Stomach (tissue), 4 donors: ENCODE measurements at regions not wholly inside any gene's neighbourhood (a gene's known extent, or its start where the extent isn't known, plus 50 kb on each side); places are given as distances from the start of the nearest gene placed in this dataset.

Experiments used
- CTCF ChIP-seq, 7 experiments: fragments of 450-650 bp in 4 of 7; fragments of 200-600 bp in 3 of 7; sonication (generic) in 3 of 7; IDR thresholded peaks; one replicate each; pipeline ENCODE4 v1.5.1; 2016 to 2019; ENCODE audit warnings: antibody characterized with exemption in 7 of 7, control low read depth in 2 of 7, mild to moderate bottlenecking in 1 of 7
- EP300 ChIP-seq: sonication (generic); formaldehyde crosslinking; IDR thresholded peaks from one replicate; pipeline ENCODE4 v1.6.1; 2017; ENCODE audit warnings: antibody characterized with exemption
- POLR2A ChIP-seq, 4 donors: fragments of 450-650 bp; IDR thresholded peaks; one replicate each; pipeline ENCODE4 v1.6.1; 2016; ENCODE audit warnings: antibody characterized with exemption in 4 of 4, control low read depth in 2 of 4, mild to moderate bottlenecking in 1 of 4, moderate library complexity in 1 of 4
- POLR2AphosphoS5 ChIP-seq, 3 donors: sonication (generic); formaldehyde crosslinking; IDR thresholded peaks; one replicate each; pipeline ENCODE4 v1.6.1; 2016; ENCODE audit warnings: antibody characterized with exemption in 3 of 3

DNA sequence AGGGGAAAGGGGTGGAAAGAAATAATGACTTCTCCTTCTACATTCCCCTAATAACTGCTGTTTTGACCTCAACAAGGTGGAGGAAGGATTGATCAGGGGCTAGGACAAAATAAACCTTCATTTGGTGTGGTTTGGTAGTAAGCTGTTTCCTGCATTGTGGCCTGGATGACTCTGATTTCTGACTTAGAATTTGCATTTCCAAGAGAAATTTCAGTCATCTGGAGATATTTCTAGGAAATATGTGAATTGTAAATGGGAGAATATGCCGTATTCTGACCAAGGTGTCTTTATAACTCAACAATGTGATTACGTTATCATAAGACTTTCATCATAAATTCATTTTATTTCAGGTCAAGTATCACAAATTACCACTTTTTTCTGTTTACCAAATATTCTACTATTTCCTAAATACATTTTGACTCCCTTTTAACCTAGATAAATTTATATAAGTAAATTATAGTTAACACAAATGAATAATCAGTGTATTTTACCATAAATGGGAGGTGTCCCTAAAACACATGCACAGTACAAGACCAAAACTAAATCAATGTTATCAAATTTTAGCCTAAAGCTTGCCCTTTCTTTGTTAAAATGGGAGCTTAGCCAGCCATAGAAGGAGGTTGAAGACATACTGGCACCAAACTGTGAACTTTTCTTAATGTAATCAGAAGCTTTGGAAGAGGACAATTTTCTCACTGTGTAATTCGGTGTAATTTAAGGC, 828.8 kb downstream of the TMTC2 start:
- TF ChIP-seq CTCF (IDR thresholded peaks at IDR 0.05) = no peak
- no peak for TF ChIP-seq POLR2A (IDR thresholded peaks at IDR 0.05)
- TF ChIP-seq EP300 = no peak
- no peak for TF ChIP-seq POLR2AphosphoS5 (IDR thresholded peaks at IDR 0.05)
